ENCODE measurements at regions not wholly inside any gene's neighbourhood (a gene's known extent, or its start where the extent isn't known, plus 50 kb on each side); places are given as distances from the start of the nearest gene placed in this dataset.

GRCh38 chr18:56118422-56118821 is 520.0 kb downstream of the TXNL1 start:
- TF ChIP-seq, protein P1, sequence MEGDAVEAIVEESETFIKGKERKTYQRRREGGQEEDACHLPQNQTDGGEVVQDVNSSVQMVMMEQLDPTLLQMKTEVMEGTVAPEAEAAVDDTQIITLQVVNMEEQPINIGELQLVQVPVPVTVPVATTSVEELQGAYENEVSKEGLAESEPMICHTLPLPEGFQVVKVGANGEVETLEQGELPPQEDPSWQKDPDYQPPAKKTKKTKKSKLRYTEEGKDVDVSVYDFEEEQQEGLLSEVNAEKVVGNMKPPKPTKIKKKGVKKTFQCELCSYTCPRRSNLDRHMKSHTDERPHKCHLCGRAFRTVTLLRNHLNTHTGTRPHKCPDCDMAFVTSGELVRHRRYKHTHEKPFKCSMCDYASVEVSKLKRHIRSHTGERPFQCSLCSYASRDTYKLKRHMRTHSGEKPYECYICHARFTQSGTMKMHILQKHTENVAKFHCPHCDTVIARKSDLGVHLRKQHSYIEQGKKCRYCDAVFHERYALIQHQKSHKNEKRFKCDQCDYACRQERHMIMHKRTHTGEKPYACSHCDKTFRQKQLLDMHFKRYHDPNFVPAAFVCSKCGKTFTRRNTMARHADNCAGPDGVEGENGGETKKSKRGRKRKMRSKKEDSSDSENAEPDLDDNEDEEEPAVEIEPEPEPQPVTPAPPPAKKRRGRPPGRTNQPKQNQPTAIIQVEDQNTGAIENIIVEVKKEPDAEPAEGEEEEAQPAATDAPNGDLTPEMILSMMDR (IDR thresholded peaks at IDR 0.05 in 2 of 3, conservative IDR thresholded peaks at IDR 0.05 in 1 of 3; ENCODE audit: control insufficient read depth in 2 of 3, extremely low read depth in 1 of 3, insufficient read depth in 1 of 3, low read depth in 3 of 3, low read length in 3 of 3): no peak
- TF ChIP-seq, protein P2, sequence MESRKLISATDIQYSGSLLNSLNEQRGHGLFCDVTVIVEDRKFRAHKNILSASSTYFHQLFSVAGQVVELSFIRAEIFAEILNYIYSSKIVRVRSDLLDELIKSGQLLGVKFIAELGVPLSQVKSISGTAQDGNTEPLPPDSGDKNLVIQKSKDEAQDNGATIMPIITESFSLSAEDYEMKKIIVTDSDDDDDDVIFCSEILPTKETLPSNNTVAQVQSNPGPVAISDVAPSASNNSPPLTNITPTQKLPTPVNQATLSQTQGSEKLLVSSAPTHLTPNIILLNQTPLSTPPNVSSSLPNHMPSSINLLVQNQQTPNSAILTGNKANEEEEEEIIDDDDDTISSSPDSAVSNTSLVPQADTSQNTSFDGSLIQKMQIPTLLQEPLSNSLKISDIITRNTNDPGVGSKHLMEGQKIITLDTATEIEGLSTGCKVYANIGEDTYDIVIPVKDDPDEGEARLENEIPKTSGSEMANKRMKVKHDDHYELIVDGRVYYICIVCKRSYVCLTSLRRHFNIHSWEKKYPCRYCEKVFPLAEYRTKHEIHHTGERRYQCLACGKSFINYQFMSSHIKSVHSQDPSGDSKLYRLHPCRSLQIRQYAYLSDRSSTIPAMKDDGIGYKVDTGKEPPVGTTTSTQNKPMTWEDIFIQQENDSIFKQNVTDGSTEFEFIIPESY (IDR thresholded peaks at IDR 0.05): no peak
- TF ChIP-seq MAX (IDR thresholded peaks at IDR 0.05; ENCODE audit: low read depth, low read length) (no peak), HDGF (IDR thresholded peaks at IDR 0.05) (no peak)
- TF ChIP-seq, protein P3, sequence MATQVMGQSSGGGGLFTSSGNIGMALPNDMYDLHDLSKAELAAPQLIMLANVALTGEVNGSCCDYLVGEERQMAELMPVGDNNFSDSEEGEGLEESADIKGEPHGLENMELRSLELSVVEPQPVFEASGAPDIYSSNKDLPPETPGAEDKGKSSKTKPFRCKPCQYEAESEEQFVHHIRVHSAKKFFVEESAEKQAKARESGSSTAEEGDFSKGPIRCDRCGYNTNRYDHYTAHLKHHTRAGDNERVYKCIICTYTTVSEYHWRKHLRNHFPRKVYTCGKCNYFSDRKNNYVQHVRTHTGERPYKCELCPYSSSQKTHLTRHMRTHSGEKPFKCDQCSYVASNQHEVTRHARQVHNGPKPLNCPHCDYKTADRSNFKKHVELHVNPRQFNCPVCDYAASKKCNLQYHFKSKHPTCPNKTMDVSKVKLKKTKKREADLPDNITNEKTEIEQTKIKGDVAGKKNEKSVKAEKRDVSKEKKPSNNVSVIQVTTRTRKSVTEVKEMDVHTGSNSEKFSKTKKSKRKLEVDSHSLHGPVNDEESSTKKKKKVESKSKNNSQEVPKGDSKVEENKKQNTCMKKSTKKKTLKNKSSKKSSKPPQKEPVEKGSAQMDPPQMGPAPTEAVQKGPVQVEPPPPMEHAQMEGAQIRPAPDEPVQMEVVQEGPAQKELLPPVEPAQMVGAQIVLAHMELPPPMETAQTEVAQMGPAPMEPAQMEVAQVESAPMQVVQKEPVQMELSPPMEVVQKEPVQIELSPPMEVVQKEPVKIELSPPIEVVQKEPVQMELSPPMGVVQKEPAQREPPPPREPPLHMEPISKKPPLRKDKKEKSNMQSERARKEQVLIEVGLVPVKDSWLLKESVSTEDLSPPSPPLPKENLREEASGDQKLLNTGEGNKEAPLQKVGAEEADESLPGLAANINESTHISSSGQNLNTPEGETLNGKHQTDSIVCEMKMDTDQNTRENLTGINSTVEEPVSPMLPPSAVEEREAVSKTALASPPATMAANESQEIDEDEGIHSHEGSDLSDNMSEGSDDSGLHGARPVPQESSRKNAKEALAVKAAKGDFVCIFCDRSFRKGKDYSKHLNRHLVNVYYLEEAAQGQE (IDR thresholded peaks at IDR 0.05; ENCODE audit: low read depth, low read length): no peak
